Stimulated activated naive B cell treated with anti-CD40 and anti-IgM and Interleukin-4, amounts not matched to agents 10 μg/mL and 1 μg/mL and 100 μg/mL, for 72 hours (primary cell): ENCODE measurements at regions not wholly inside any gene's neighbourhood (a gene's known extent, or its start where the extent isn't known, plus 50 kb on each side); places are given as distances from the start of the nearest gene placed in this dataset.
"Not testable (repeated sequence)": the region's sequence is repeated elsewhere in the genome, so short reads cannot be mapped to it uniquely, and the experiment has no call there.

ENCODE experiments used
- ATAC-seq, 2 donors: fragments of 150-1000 bp; cut with Tn5 transposase; replicated peaks; 2 replicates each; pipeline ENCODE4 v1.10.0; 2021; ENCODE audit warnings: moderate library complexity in 1 of 2
- DNase-seq: peaks from one replicate; pipeline ENCODE4 v3.0.0; 2021
- H3K27ac Mint-ChIP-seq: one replicate; pipeline ENCODE4 v1.8.0; 2022; ENCODE audit warnings: mild to moderate bottlenecking, mixed read lengths
- H3K27me3 Mint-ChIP-seq, 2 donors: one replicate each; pipeline ENCODE4 v1.8.0; 2022; ENCODE audit warnings: mixed read lengths in 2 of 2
- H3K36me3 Mint-ChIP-seq, 2 donors: one replicate each; pipeline ENCODE4 v1.8.0; 2022; ENCODE audit warnings: mixed read lengths in 2 of 2, mild to moderate bottlenecking in 1 of 2
- H3K4me1 Mint-ChIP-seq, 2 donors: one replicate each; pipeline ENCODE4 v1.8.0; 2022; ENCODE audit warnings: mixed read lengths in 2 of 2, mild to moderate bottlenecking in 1 of 2
- H3K4me3 Mint-ChIP-seq, 2 donors: one replicate each; pipeline ENCODE4 v1.8.0; 2022; ENCODE audit warnings: mild to moderate bottlenecking in 2 of 2, mixed read lengths in 2 of 2, moderate library complexity in 1 of 2
- H3K9me3 Mint-ChIP-seq, 2 donors: one replicate each; pipeline ENCODE4 v1.8.0; 2022; ENCODE audit warnings: mixed read lengths in 2 of 2, mild to moderate bottlenecking in 1 of 2

- Mint-ChIP-seq H3K4me3 (no peak overlapping the region), H3K4me1 (no peaks in the 10 kb centered on the region), H3K27me3 (no peaks in the 10 kb centered on the region), H3K27ac (no peak overlapping the region), H3K36me3 (no peaks in the 10 kb centered on the region), H3K9me3 (peaks cover 3 to 4% of the 10 kb centered on the region in 2 donors)
- ATAC-seq, result peak in 1 of 2 donors; percentile 36
- no peak for DNase-seq
Measured at GRCh38 chr11:25377466-25377865, 880.6 kb downstream of the LUZP2 start.

GRCh38 chr11:25396847-25397246 lies 900.0 kb downstream of the LUZP2 start:
- DNase-seq (no peak), ATAC-seq (no peak)
- H3K27ac Mint-ChIP-seq, result no peak overlapping the region
- H3K9me3 Mint-ChIP-seq, result peaks cover 0 to 4% of the 10 kb centered on the region in 2 donors
- H3K36me3 Mint-ChIP-seq, result no peaks in the 10 kb centered on the region
- no peaks in the 10 kb centered on the region for H3K4me1 Mint-ChIP-seq
- no peaks in the 10 kb centered on the region for H3K27me3 Mint-ChIP-seq
- no peak overlapping the region for H3K4me3 Mint-ChIP-seq

- Mint-ChIP-seq H3K27ac (no peak overlapping the region), H3K4me1 (no peaks in the 10 kb centered on the region), H3K27me3 (no peaks in the 10 kb centered on the region), H3K9me3 (peaks cover 0 to 3% of the 10 kb centered on the region in 2 donors), H3K4me3 (no peak overlapping the region), H3K36me3 (no peaks in the 10 kb centered on the region)
- no peak for DNase-seq
- ATAC-seq, result no peak
Measured at GRCh38 chr11:25408146-25408545, 911.3 kb downstream of the LUZP2 start.

- Mint-ChIP-seq H3K4me1 (no peaks in the 10 kb centered on the region), H3K4me3 (no peak overlapping the region), H3K27me3 (no peaks in the 10 kb centered on the region), H3K9me3 (peaks cover 2 to 5% of the 10 kb centered on the region in 2 donors), H3K27ac (no peak overlapping the region), H3K36me3 (no peaks in the 10 kb centered on the region)
- ATAC-seq (no peak), DNase-seq (no peak)
Measured at GRCh38 chr11:25415793-25416192, 916.1 kb upstream of the ANO3 start.

GRCh38 chr11:25423436-25424199 lies 908.3 kb upstream of the ANO3 start:
- no peak for DNase-seq
- H3K4me3 Mint-ChIP-seq, result no peak overlapping the region
- peaks cover 2 to 5% of the 10 kb centered on the region in 2 donors for H3K9me3 Mint-ChIP-seq
- ATAC-seq, result no peak
- H3K27ac Mint-ChIP-seq, result no peak overlapping the region
- H3K4me1 Mint-ChIP-seq, result no peaks in the 10 kb centered on the region
- no peaks in the 10 kb centered on the region for H3K27me3 Mint-ChIP-seq
- no peaks in the 10 kb centered on the region for H3K36me3 Mint-ChIP-seq

GRCh38 chr11:25432376-25432775 lies 899.6 kb upstream of the ANO3 start:
- Mint-ChIP-seq H3K4me3 (no peak overlapping the region), H3K36me3 (no peaks in the 10 kb centered on the region), H3K27me3 (no peaks in the 10 kb centered on the region), H3K4me1 (no peaks in the 10 kb centered on the region), H3K27ac (no peak overlapping the region), H3K9me3 (no peaks in the 10 kb centered on the region)
- ATAC-seq (no peak), DNase-seq (no peak)

GRCh38 chr11:25435197-25435596 lies 896.7 kb upstream of the ANO3 start:
- DNase-seq (no peak), ATAC-seq (no peak)
- no peak overlapping the region for H3K27ac Mint-ChIP-seq
- H3K4me1 Mint-ChIP-seq, result no peaks in the 10 kb centered on the region
- no peak overlapping the region for H3K4me3 Mint-ChIP-seq
- H3K36me3 Mint-ChIP-seq, result no peaks in the 10 kb centered on the region
- H3K27me3 Mint-ChIP-seq, result no peaks in the 10 kb centered on the region
- H3K9me3 Mint-ChIP-seq, result no peaks in the 10 kb centered on the region

GRCh38 chr11:25436326-25436725 lies 895.6 kb upstream of the ANO3 start:
- Mint-ChIP-seq H3K9me3 (no peaks in the 10 kb centered on the region), H3K4me1 (no peaks in the 10 kb centered on the region), H3K27ac (no peak overlapping the region), H3K4me3 (no peak overlapping the region), H3K27me3 (no peaks in the 10 kb centered on the region), H3K36me3 (no peaks in the 10 kb centered on the region)
- DNase-seq (no peak), ATAC-seq (no peak)

GRCh38 chr11:25441421-25441820 lies 890.5 kb upstream of the ANO3 start:
- DNase-seq (no peak), ATAC-seq (no peak)
- no peaks in the 10 kb centered on the region for H3K36me3 Mint-ChIP-seq
- no peaks in the 10 kb centered on the region for H3K4me1 Mint-ChIP-seq
- H3K4me3 Mint-ChIP-seq, result no peak overlapping the region
- peaks cover 2 to 4% of the 10 kb centered on the region in 2 donors for H3K9me3 Mint-ChIP-seq
- no peak overlapping the region for H3K27ac Mint-ChIP-seq
- H3K27me3 Mint-ChIP-seq, result no peaks in the 10 kb centered on the region

- H3K9me3 Mint-ChIP-seq, result peaks cover 0 to 4% of the 10 kb centered on the region in 2 donors
- no peak overlapping the region for H3K27ac Mint-ChIP-seq
- no peak overlapping the region for H3K4me3 Mint-ChIP-seq
- H3K27me3 Mint-ChIP-seq, result no peaks in the 10 kb centered on the region
- no peaks in the 10 kb centered on the region for H3K36me3 Mint-ChIP-seq
- ATAC-seq (no peak), DNase-seq (no peak)
- no peaks in the 10 kb centered on the region for H3K4me1 Mint-ChIP-seq
Measured at GRCh38 chr11:25449091-25449490, 882.8 kb upstream of the ANO3 start.

- Mint-ChIP-seq H3K4me3 (no peak overlapping the region), H3K27ac (no peak overlapping the region), H3K9me3 (no peaks in the 10 kb centered on the region), H3K27me3 (no peaks in the 10 kb centered on the region), H3K4me1 (no peaks in the 10 kb centered on the region), H3K36me3 (no peaks in the 10 kb centered on the region)
- ATAC-seq (no peak), DNase-seq (no peak)
Measured at GRCh38 chr11:25453471-25453870, 878.5 kb upstream of the ANO3 start.

GRCh38 chr11:25456211-25456610 lies 875.7 kb upstream of the ANO3 start:
- H3K9me3 Mint-ChIP-seq, result peaks cover 0 to 4% of the 10 kb centered on the region in 2 donors
- ATAC-seq (no peak), DNase-seq (no peak)
- H3K4me1 Mint-ChIP-seq, result no peaks in the 10 kb centered on the region
- H3K4me3 Mint-ChIP-seq, result no peak overlapping the region
- no peaks in the 10 kb centered on the region for H3K27me3 Mint-ChIP-seq
- no peak overlapping the region for H3K27ac Mint-ChIP-seq
- no peaks in the 10 kb centered on the region for H3K36me3 Mint-ChIP-seq

GRCh38 chr11:25483915-25484635 lies 847.9 kb upstream of the ANO3 start:
- Mint-ChIP-seq H3K36me3 (no peaks in the 10 kb centered on the region), H3K4me3 (no peak overlapping the region), H3K4me1 (no peaks in the 10 kb centered on the region), H3K27me3 (no peaks in the 10 kb centered on the region), H3K27ac (no peak overlapping the region), H3K9me3 (no peaks in the 10 kb centered on the region)
- ATAC-seq (no peak), DNase-seq (no peak)

GRCh38 chr11:25485315-25485714 lies 846.6 kb upstream of the ANO3 start:
- Mint-ChIP-seq H3K9me3 (no peaks in the 10 kb centered on the region), H3K27me3 (no peaks in the 10 kb centered on the region), H3K4me1 (no peaks in the 10 kb centered on the region), H3K4me3 (no peak overlapping the region), H3K27ac (no peak overlapping the region), H3K36me3 (no peaks in the 10 kb centered on the region)
- DNase-seq (no peak), ATAC-seq (no peak)

- ATAC-seq, H3K4me1 Mint-ChIP-seq, H3K27me3 Mint-ChIP-seq, H3K27ac Mint-ChIP-seq, H3K9me3 Mint-ChIP-seq, H3K4me3 Mint-ChIP-seq, H3K36me3 Mint-ChIP-seq, DNase-seq: not testable (repeated sequence)
Measured at GRCh38 chr11:25486338-25486737, 845.6 kb upstream of the ANO3 start.
